ENCODE measurements at regions not wholly inside any gene's neighbourhood (a gene's known extent, or its start where the extent isn't known, plus 50 kb on each side); places are given as distances from the start of the nearest gene placed in this dataset.

DNA sequence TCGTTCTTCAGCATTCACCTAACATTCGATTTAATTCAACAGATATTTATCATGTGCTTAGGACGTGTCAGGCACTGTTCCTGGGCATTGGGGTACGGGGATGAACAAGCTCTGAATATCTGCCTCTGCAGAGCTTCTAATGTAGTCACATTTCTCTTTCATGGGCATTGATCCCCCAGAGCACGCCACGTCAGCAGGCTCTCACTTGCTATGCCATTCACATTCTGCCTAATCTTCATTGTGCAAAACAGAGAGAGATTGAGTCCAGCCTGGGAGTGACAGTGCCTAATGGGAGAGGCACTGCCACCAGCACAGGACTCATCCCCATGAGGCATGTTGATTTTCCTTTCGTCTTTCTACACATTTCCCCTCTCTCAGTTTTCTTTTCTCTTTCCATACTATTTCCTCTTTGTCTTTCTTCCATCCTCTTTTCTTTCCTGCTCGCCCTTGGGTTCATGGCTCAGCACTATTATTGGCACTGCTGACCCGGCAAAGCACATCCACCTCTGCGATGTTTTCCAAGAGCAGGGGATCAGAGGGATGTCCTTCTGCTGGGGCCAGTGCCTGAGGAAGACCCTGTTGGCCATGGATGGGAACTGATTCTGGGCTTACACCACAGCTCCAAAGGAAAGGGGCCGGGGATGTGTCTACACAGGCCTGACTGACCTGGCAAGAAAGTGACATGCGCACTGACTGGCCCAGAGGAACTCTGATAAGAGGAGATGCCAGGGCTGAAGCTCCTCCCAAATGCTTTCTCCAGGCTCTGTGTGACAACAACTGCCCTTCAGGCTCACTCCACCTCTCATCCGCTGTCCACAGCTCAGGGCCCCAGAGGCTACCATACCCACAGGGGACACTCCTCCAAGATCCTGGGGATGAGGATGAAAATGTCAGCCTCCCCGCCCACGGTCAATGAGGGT, 195.9 kb downstream of the TOMM20 start:
- FAIRE-seq (no peak), DNase-seq (ENCODE audit: insufficient read length, low spot score) (no peak)
- no peak for TF ChIP-seq POLR2AphosphoS5 (IDR thresholded peaks at IDR 0.05; ENCODE audit: low read depth, low read length)
- no peak for TF ChIP-seq TAF1 (IDR thresholded peaks at IDR 0.05; ENCODE audit: low read depth, low read length)
- TF ChIP-seq SPI1 (IDR thresholded peaks at IDR 0.05; ENCODE audit: low read depth, low read length), result no peak
- TF ChIP-seq POLR2A (IDR thresholded peaks at IDR 0.05; ENCODE audit: low read depth, low read length), result no peak
- no peak for TF ChIP-seq POU2F2 (IDR thresholded peaks at IDR 0.05; ENCODE audit: low read depth, low read length)
- no peak for TF ChIP-seq PAX5 (IDR thresholded peaks at IDR 0.05; ENCODE audit: insufficient read depth, low read length, severe bottlenecking)

DNA sequence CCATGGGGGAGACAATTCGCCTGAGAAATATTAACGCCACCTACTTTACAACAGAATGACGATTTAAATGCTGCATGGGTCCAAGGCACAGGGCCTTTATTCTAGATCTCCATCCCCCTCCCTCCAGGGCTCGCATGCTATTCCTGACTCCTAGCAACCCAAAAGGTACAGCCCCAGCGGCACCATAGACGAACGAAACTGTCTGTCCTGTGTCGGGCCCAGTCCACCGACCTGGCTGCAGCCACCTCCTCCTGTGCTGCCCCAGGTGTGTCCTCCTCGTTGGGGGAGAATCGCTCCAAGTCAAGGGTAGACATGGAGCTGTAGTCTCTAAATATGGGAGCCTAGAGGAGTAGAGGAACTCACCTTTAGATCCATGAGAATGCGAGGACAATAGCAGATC, 196.5 kb downstream of the TOMM20 start:
- no peak for FAIRE-seq
- no peak for DNase-seq (ENCODE audit: insufficient read length, low spot score)
- TF ChIP-seq POU2F2 (IDR thresholded peaks at IDR 0.05; ENCODE audit: low read depth, low read length), result no peak
- TF ChIP-seq PAX5 (IDR thresholded peaks at IDR 0.05; ENCODE audit: insufficient read depth, low read length, severe bottlenecking), result no peak
- TF ChIP-seq POLR2A (IDR thresholded peaks at IDR 0.05; ENCODE audit: low read depth, low read length), result no peak
- no peak for TF ChIP-seq SPI1 (IDR thresholded peaks at IDR 0.05; ENCODE audit: low read depth, low read length)
- TF ChIP-seq TAF1 (IDR thresholded peaks at IDR 0.05; ENCODE audit: low read depth, low read length), result no peak
- TF ChIP-seq POLR2AphosphoS5 (IDR thresholded peaks at IDR 0.05; ENCODE audit: low read depth, low read length), result no peak

- TF ChIP-seq SPI1 (IDR thresholded peaks at IDR 0.05; ENCODE audit: low read depth, low read length), result no peak
- no peak for TF ChIP-seq POLR2AphosphoS5 (IDR thresholded peaks at IDR 0.05; ENCODE audit: low read depth, low read length)
- no peak for TF ChIP-seq POLR2A (IDR thresholded peaks at IDR 0.05; ENCODE audit: low read depth, low read length)
- FAIRE-seq (peak; percentile 5), DNase-seq (ENCODE audit: insufficient read length, low spot score) (no peak)
Observed at GRCh38 chr1:234931404-234931973, 197.1 kb downstream of the TOMM20 start.

DNA sequence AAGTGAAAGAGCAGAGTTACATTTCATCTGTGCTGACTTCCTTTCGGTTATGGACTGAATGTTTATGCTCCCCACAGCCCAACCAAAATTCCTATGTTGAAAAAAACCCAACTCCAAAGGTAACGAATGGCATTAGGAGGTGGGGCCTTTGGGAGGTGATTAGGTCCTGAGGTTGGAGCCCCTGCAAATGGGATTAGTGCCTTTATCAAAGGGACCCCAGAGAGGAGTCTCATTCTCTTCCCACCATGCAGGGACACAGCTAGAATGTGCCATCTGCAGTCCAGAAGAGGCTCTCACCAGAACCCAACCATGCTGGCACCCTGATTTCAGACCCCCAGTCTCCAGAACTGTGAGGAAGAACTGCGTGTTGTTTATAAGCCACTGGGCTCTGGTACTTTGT, 199.3 kb downstream of the TOMM20 start:
- TF ChIP-seq PAX5 (IDR thresholded peaks at IDR 0.05; ENCODE audit: insufficient read depth, low read length, severe bottlenecking) (no peak), SPI1 (IDR thresholded peaks at IDR 0.05; ENCODE audit: low read depth, low read length) (no peak)
- DNase-seq (ENCODE audit: insufficient read length, low spot score) (no peak), FAIRE-seq (no peak)

DNA sequence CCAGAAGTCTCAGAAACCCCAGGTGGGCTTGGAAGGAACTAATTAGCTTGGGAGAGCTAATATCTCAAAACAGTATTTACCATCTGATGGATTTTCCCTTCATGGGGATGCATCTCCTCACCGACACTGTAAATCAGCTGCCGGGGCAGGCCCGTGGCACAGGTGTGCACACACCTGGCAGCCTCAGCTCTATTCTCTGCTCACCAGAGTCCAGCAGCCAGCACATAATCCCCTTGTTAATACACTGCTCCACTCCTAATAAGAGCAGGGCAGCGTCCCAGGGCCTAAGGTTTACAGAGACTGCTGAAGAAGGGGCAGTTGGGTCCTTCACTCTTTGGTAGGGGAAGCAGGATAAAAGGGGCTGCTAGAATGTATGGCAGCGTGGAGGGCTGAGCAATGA, 200.0 kb downstream of the TOMM20 start:
- FAIRE-seq (no peak), DNase-seq (ENCODE audit: insufficient read length, low spot score) (no peak)
- no peak for TF ChIP-seq POLR2AphosphoS5 (IDR thresholded peaks at IDR 0.05; ENCODE audit: low read depth, low read length)
- TF ChIP-seq PAX5 (IDR thresholded peaks at IDR 0.05; ENCODE audit: insufficient read depth, low read length, severe bottlenecking), result no peak
- no peak for TF ChIP-seq POU2F2 (IDR thresholded peaks at IDR 0.05; ENCODE audit: low read depth, low read length)
- no peak for TF ChIP-seq TAF1 (IDR thresholded peaks at IDR 0.05; ENCODE audit: low read depth, low read length)
- no peak for TF ChIP-seq POLR2A (IDR thresholded peaks at IDR 0.05; ENCODE audit: low read depth, low read length)
- no peak for TF ChIP-seq SPI1 (IDR thresholded peaks at IDR 0.05; ENCODE audit: low read depth, low read length)

DNA sequence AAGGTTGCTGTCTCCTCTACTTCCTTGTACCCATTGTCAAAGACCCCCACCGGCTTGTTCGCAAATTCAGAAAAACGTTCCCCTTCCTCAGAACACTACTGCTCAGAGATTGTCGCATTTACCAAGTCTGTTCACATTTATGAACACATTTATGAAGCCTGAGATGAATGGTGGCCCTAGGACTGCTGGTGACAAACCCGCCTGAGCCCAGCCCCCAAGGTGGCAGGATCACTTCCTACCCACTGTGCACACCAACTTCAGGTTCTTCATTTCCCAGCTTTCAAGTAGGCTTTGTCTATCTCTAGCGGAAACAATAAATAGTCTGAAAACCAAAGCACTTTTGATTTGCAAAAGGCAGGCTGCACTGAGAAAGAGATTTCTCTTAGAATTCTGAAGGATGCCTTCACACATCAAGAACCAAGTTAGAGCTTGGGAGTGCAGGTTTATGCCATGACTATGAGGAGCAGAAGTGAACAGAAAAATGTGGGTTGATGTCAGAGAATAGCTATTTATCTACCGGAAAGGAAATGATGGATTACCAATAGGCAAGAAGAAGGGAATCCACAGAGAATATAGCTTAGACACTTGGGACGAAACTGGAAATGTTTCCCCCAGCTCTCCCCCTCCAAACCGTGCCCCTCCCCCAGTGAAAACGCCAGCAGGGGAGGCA, 200.5 kb downstream of the TOMM20 start:
- FAIRE-seq, result peak; percentile 41
- TF ChIP-seq POLR2A (IDR thresholded peaks at IDR 0.05; ENCODE audit: low read depth, low read length), result no peak
- TF ChIP-seq POU2F2 (IDR thresholded peaks at IDR 0.05; ENCODE audit: low read depth, low read length), result no peak
- TF ChIP-seq PAX5 (IDR thresholded peaks at IDR 0.05; ENCODE audit: insufficient read depth, low read length, severe bottlenecking), result no peak
- TF ChIP-seq SPI1 (IDR thresholded peaks at IDR 0.05; ENCODE audit: low read depth, low read length), result no peak
- no peak for TF ChIP-seq POLR2AphosphoS5 (IDR thresholded peaks at IDR 0.05; ENCODE audit: low read depth, low read length)
- no peak for TF ChIP-seq TAF1 (IDR thresholded peaks at IDR 0.05; ENCODE audit: low read depth, low read length)

DNA sequence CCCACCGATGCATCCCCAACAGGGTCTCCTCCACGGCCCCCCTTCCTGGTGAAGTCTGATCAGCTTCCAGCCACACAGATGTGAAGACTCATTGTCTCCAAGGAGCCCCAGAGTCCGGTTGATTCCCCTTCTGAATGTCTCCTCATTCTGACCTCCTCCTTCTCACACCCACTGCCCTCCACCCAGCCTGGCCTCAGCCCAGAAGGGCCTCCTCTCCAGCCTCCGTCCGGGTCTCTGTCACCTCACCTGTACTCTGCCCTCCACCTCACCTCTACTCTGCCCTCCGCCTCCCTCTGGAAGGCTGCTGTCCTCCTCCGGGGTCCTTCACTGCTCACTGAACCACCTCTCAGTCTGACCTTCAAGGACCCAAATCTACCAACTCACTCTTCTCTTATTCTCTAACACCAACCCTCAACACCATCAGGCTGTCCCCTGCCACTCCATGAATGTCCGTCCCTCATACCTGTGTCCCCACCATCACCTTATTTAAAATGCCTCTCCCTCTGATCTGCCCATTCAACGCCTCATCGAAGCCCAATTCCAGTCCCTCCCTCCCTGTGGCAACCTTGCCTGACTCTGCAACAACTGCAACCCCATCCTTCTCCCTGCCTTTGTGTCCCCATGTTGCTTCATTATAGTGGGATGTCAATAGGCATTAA, 201.2 kb downstream of the TOMM20 start:
- peak; percentile 38 for FAIRE-seq
- no peak for DNase-seq (ENCODE audit: insufficient read length, low spot score)

More for the DNA sequence above, 200.5 kb downstream of the TOMM20 start:
- DNase-seq (ENCODE audit: insufficient read length, low spot score), result no peak

DNA sequence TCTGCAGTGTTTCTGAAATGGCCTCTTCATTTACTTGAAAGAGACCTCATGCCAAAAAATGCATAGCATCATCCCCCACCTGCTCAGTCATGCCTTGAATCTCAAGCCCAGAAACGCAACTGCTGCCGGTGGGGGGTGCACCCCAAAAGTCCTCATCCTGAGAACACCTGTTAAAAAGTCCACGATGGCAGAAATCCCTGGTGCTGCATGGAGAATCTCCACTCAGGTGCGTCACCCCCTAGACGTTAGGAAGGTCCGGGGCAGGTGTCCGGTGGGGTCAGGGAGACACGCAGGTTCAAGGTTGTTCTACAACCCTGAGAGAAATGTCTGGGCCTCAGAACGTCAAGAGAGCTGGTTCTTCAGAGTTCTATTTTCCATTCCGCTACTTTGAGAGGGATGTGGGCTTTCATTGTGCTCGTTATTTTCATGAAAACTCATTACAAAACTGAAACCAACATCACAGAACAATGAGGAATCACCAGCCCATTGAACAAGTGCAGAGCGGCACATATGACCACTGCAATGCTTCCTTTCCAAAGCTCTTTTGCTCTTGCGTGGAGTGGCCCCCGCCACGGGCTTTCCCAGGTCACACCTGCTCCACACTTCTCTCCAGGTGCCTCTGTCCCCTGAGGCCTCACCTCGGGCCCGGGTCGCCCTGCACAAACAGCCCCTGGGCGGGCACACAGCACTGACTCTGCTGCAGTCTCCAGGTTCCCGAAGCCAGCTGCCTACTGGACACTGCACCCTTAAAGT, 201.9 kb downstream of the TOMM20 start:
- peak; percentile 91 for FAIRE-seq
- peak; percentile 54; the same call in 1 of the 2 replicates for TF ChIP-seq TAF1 (IDR thresholded peaks at IDR 0.05; ENCODE audit: low read depth, low read length)
- TF ChIP-seq POU2F2 (IDR thresholded peaks at IDR 0.05; ENCODE audit: low read depth, low read length), result peak; percentile 80
- peak; percentile 40; the same call in 1 of the 2 replicates for TF ChIP-seq SPI1 (IDR thresholded peaks at IDR 0.05; ENCODE audit: low read depth, low read length)
- TF ChIP-seq POLR2AphosphoS5 (IDR thresholded peaks at IDR 0.05; ENCODE audit: low read depth, low read length), result peak; percentile 58
- TF ChIP-seq POLR2A (IDR thresholded peaks at IDR 0.05; ENCODE audit: low read depth, low read length), result no peak
- TF ChIP-seq PAX5 (IDR thresholded peaks at IDR 0.05; ENCODE audit: insufficient read depth, low read length, severe bottlenecking), result peak; percentile 12
- peak; percentile 42 for DNase-seq (ENCODE audit: insufficient read length, low spot score)

More for the DNA sequence above, 201.2 kb downstream of the TOMM20 start:
- TF ChIP-seq SPI1 (IDR thresholded peaks at IDR 0.05; ENCODE audit: low read depth, low read length) (no peak), POLR2AphosphoS5 (IDR thresholded peaks at IDR 0.05; ENCODE audit: low read depth, low read length) (no peak), POLR2A (IDR thresholded peaks at IDR 0.05; ENCODE audit: low read depth, low read length) (no peak), PAX5 (IDR thresholded peaks at IDR 0.05; ENCODE audit: insufficient read depth, low read length, severe bottlenecking) (no peak), TAF1 (IDR thresholded peaks at IDR 0.05; ENCODE audit: low read depth, low read length) (no peak), POU2F2 (IDR thresholded peaks at IDR 0.05; ENCODE audit: low read depth, low read length) (no peak)
